GM23338 (cell line): ENCODE measurements at regions not wholly inside any gene's neighbourhood (a gene's known extent, or its start where the extent isn't known, plus 50 kb on each side); places are given as distances from the start of the nearest gene placed in this dataset.

Source experiments
- CREB1 ChIP-seq: fragments of 250-450 bp; sonication (Bioruptor Pico); IDR thresholded peaks from 2 replicates; pipeline ENCODE4 v1.5.0; 2020; ENCODE audit warnings: low read depth, mild to moderate bottlenecking, moderate library complexity
- CTCF ChIP-seq, 2 experiments: fragments of 200-600 bp in 1 of 2; sonication (generic) in 1 of 2; conservative IDR thresholded peaks; 2 replicates each; pipeline versions ENCODE4 v1.5.1 to v1.6.1; 2016 to 2017; ENCODE audit warnings: antibody characterized with exemption in 2 of 2, low read depth in 2 of 2, mild to moderate bottlenecking in 2 of 2, moderate library complexity in 1 of 2
- EZH2 ChIP-seq: fragments of 200-600 bp; sonication (generic); IDR thresholded peaks from one replicate; pipeline ENCODE4 v1.8.0; 2017; ENCODE audit warnings: antibody characterized with exemption, mild to moderate bottlenecking, low read depth; ENCODE audit not compliant: unreplicated experiment
- EZH2phosphoT487 ChIP-seq: fragments of 200-600 bp; sonication (generic); IDR thresholded peaks from one replicate; pipeline ENCODE4 v1.8.1; 2018; ENCODE audit warnings: antibody characterized with exemption; ENCODE audit not compliant: unreplicated experiment
- POLR2AphosphoS5 ChIP-seq: IDR thresholded peaks from 2 replicates; pipeline ENCODE4 v1.6.1; 2016; ENCODE audit warnings: antibody characterized with exemption, low read depth
- ZNF114 ChIP-seq: fragments of 250-450 bp; sonication (Bioruptor Pico); IDR thresholded peaks from 2 replicates; pipeline ENCODE4 v1.5.0; 2020; ENCODE audit warnings: mild to moderate bottlenecking, moderate library complexity

- no peak for TF ChIP-seq EZH2phosphoT487
- TF ChIP-seq POLR2AphosphoS5, result no peak
- no peak for TF ChIP-seq CTCF (conservative IDR thresholded peaks at IDR 0.05; ENCODE audit: low read depth in 2 of 2)
- TF ChIP-seq CREB1 (CRISPR knock-in tag), result no peak
- TF ChIP-seq EZH2, result no peak
- TF ChIP-seq ZNF114 (CRISPR knock-in tag), result no peak
Observed at GRCh38 chr1:114208714-114209113, 55.0 kb upstream of the SYT6 start.
